Inflammatory macrophage treated with lipopolysaccharide for 4 hours (primary cell): ENCODE measurements at regions not wholly inside any gene's neighbourhood (a gene's known extent, or its start where the extent isn't known, plus 50 kb on each side); places are given as distances from the start of the nearest gene placed in this dataset.

Experiments used
- DNase-seq: peaks from one replicate; pipeline ENCODE4 v3.0.0-alpha.2; 2020

DNA sequence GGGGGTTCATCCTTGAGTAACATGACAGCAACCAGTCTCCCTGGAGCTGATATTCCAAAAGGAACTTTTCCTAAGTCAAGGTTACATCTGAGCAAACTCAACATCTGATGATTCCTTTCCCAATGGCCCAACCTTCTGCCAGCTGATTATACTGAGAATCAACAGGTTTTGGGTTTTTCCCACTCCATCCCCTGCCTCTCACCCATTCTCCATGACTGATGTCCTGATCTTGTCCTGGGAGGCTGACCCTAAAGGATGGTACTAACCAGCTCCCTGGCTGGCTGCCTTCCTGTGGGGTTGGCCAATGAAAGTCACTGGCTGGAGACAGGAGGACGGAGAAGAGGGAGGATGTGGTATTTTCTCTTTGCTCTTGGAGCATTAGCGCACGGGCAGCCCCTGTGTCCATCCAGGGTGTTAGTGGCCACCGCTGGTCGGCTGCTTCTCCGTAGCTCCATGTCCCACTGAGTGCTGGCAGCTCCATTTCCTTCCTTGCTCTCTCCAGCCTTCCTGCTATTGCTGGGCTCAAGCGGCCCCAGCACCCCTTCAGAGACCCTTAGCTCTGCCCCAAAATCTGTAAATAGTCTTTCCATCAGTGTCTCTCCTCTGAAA is 306.2 kb upstream of the PITRM1 start:
- DNase-seq, result no peak

DNA sequence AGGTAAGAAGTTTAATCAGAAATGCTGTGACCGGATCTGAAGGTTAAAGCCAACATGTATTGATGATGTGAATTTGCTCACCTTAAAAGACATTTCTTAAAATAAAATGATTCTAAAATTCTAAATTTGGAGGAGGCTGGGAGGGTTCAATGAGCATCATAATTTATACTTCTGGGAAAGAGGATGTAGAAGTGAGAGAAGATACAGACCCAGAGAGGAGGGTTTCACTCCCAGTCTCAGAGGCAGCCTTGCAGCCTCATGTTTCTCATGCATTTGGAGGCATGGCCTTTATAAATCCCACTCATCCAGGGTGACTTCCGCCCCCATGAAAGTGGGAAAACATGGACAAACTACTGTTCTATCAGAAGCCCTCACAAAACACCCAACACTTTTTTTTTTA is 305.6 kb upstream of the PITRM1 start:
- peak; percentile 36 for DNase-seq

DNA sequence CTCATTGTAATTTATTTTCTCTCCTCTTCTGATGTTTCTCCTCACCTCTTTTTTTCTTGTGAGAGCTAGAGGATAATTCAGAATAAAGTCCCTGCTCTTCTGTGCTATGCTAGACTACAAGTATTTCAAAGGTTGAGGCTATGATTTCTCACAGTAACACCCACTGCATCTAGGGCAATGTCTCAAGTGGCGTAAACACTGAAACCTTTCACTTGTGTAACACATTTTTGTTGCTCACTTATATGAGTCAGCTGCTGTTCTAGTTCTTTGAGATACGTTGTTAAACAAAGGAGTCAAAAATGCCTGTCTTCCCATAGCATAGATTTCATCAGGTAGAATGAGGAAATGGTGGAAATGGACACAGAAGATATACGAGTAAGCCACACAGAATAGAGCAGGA is 305.1 kb upstream of the PITRM1 start:
- peak; percentile 92 for DNase-seq

DNA sequence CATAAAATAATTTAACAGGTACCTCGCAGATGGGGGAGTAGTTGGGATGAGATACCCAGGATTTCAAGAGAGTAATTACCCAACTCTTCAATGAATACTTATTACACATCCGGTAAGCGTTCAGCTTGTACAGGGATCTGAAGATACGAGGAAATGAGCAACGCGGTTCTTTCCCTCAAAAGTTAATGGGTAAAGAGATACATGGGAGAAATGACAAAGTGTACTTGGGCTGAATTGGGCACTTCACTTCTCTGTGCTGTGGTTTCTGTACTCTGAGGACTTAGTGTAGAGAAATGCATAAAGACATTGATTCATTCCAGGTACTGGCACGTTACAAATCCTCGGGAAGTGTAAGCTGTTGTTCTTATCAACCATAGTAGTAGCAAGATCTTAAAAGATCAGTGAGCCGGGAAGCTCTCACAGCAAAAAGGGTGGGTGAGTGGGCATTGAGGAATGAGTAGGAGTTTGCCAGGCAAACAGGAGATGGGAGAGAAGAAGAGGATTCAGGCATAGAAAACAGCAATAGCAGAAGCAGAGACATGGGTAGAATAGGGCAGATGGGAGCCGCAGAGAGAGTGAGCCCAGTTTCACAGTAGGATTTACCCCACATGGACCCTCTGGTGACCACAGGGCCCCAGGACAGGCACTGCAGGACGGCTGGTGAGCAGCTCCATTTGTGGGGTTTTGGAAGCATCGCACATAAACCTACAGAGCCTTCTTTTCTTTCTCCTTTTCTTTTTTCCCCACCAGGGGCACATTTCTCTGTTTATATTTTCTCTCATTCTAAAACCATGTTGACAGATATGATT is 304.3 kb upstream of the PITRM1 start:
- DNase-seq, result no peak

DNA sequence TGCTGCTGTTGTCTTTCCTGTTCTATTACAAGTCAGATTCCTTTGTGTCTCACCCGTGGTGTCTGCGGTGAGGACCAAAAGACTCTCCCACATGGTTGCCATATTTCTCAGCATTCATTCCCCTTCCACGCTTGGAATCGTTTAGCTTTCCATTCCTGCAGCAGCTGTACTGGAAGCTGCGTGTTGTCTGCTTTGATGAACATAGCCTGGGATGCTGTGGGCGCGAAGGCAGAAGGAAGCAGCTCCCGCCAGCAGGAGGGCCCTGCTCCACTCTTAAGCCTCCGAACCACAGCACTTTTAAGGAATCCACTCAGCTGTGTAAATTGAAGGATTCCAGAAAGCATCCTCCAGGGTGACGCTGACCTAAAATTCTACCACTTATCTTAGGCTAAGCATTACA is 303.6 kb upstream of the PITRM1 start:
- no peak for DNase-seq

DNA sequence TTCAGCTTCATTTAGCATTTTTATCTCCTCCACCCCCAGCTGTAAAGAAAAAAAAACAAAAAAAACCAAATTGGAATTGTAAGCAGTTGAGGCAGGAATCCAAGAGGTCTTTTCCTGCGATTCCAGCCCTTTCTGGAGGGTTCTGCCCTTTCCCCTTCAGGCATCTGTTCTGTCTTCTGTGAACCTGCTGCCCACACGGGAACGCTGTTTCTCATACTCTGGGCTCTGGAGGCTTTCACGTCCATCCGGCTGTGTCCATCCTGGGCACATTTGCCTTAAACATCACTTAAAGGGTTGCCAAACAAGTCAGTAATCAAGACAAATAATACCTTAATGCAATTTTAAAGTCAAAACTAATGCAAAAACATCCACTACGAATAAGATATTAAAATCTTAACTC is 302.8 kb upstream of the PITRM1 start:
- no peak for DNase-seq

DNA sequence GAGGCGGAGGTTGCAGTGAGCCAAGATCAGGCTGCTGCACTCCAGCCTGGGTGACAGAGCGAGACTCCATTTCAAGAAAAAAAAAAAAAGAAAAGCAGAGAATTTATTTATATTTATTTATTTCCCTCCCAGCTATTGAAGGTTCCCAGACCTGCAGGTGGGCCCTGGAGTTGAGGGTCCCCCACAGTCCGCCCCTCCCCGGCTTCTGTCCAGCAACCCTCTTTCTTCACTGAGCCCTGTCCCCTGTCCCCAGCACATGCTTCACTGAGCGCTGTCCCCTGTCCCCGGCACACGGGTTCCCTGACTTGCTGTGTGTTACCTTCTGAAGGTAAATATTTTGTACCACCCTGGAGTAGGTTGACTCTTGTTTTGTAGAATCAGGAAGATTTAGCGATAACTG is 301.7 kb upstream of the PITRM1 start:
- no peak for DNase-seq

DNA sequence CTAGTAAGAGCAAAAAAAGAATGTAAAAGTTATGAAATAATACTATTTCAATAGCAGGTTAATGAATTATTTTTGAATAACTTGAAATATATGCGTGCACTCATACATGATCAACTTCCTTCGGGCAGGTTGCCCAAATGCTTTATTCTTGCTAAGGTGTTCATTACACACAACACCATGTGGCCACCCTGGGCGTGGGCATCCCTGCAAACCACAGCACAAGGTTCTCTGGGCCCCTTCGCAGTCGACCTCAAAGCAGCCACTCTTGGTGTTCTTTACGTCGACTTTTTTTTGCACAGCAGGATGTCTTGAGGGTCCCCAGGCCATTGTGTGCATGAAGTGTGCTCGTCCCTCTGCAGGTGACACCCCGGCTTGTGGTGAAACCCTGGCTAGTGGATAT is 300.7 kb upstream of the PITRM1 start:
- no peak for DNase-seq

DNA sequence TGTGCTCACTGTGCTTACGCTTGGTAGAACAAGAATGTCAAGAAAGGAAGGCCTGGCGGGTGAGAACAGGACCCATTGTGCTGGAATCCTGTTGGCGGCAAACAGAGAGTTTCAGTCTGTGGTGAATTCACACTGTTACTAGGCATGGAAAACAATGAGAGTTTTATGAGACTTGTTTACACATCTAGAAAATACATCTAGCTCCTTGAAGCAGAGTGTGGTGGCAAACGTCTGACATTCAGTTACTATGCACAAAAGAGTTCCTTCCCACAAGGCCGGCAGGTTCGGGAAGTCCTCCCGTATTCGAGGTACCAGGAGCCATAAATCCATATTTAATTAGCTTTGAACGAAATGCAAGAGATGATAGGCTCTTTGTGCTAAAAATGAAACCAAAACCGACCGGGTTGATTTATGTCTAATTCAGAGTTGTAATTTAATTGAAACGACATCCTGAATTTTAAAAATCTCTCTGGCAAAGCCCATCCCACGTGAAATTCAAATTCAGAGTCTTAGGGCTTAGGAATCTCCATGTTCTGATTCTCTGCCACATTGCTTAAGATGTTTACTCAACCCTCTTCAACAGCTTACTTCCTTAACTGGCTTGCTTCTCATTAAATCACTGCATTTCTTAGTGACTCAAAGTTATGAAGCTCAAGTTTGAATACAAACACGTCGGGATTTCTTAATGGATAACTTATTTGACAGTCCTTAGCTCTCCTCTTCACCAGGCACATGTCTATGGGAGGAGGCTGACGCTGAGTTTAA is 299.9 kb upstream of the PITRM1 start:
- peak; percentile 93 for DNase-seq

DNA sequence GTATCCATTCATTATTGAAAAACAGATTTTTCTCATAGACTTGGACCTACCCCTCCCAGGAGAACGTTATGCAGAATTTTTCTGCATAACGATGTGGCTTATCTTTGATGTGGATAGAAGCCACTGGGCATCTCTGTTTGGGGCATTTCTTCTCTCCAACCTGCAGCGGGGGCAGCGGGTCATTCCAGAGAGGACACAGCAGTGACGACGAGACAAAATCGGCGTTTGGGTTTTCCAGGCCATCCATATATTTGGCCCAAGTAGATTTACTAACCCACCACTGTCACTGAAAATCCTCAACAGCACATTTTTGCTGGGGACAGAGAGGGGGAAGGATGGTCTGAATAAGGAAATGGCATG is 299.3 kb upstream of the PITRM1 start:
- DNase-seq, result no peak

DNA sequence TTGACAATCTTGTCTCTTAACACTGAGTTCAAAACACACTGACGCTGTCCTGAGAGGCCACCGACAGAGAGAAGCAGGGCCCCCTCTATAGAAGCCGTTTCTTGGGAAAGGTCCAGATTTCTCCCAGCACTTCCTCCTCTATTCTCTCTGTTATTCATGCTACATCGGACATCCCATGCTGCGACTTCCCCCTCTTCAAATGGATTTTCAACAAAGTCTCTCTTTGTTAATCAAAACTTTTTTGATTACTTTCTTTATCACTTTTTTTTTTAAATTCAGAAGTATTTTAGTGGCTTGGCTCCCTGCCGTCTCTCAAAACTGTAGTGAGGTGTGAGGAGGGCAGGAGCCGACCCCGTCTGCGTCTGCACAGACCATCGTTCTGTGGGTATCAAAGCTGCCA is 298.9 kb upstream of the PITRM1 start:
- DNase-seq, result peak; percentile 40

DNA sequence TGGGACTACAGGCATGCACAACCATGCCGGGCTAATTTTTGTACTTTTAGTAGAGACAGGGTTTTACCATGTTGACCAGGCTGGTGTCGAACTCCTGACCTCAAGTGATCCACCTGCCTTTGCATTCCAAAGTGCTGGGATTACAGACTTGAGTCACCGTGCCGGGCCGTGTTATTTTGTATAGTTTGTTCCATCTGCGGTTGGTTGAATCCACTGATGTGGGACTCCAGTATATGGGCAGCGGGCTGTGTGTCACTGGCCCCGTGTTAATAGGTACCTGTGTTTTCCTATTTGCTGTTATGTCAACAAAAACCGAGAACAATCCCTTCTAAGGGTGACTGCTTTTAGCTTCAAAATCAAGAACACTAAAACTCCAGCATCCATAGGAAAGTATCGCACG is 297.6 kb upstream of the PITRM1 start:
- no peak for DNase-seq

DNA sequence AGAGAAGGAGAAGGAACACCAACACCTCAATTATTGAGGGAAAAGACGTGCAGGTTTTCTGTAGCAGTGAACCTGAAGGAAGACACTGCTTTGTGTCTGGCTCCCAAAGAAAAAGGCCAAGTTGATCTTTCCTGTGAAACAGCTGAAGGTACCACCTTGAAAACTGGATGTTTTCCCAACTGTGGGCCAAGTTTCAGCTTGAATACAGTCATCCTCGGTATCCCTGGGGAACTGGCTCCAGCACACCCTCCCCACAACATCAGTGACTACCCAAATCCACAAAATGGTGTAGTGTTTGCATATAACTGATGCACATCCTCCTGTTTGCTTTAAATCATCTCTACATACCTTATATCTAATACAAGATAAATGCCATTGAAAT is 297.0 kb upstream of the PITRM1 start:
- DNase-seq, result no peak

DNA sequence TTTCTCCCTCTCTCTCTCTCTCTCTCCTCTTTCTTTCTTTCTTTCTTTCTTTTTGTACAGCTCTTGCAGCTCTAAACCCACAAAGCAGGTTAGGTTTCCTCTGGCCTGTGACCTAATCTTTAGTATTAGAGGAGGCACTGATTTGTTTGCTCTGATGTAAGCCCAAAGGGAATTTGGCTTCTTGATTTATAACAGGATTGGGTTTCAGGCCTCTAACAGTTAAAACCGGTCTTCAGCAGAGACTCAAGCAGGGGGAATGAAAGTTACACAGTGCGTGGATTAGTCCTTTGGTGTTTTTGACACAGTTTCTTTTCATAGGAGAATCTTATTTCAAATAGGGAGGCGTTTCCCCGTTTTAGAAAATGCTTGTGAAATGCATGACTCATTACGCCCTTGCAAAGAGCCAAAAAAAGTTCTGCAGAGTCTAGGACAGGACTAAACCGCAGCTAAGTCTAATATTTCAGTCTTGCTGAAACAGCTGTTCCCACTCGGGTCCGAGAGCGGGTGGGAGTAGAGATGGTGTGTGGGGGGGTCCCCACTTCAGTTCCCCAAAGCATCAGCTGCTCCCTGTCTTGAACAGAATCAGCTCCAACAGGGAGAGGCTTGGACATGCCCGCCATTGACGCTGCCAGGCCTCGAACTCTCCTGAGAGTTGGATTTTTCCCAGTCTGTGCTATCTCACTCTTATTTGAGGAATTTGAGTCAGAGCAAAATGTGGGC is 296.5 kb upstream of the PITRM1 start:
- DNase-seq, result peak; percentile 94

DNA sequence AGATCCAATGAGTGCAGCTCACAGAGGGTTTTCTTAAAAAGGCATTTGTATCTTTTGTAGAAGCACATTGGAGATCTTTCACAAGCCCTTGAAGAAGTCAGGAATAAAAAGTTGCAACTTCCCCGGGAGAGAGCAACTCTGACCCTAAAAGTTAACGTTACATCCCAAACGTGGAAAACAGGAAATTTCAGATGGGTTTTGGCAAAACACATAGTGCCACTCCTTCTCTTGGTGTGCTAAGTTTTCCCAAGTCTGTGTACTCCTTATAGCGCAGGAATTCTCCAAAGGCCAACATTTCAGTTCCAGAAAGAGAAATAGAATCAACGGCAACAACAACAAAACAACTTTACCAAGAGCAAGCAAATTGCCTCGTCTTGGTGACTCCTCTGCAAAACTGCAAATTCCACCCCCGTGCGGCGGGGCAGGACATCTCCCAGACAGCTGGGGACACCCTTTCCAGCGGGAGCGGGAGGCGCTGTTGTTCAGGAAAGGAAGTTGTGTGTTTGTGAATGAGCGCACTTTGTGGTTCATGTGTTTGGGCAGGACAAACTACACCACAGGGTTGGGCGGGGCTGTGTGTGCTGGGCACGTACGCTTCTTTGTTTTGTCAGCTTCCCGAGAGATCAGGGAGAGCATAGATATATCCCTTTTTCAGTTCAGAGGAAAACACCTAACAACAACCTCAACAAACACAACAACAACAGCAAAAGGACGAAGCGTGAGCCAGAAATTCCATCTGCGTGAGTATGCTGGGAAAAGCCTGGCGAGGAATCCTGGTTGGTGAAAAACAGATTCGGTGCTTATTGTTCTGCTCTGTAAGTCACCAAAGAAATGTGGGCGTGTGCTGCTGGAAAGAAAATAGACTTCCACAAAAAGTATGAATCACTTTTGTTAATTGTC is 294.7 kb upstream of the PITRM1 start:
- DNase-seq, result peak; percentile 88

DNA sequence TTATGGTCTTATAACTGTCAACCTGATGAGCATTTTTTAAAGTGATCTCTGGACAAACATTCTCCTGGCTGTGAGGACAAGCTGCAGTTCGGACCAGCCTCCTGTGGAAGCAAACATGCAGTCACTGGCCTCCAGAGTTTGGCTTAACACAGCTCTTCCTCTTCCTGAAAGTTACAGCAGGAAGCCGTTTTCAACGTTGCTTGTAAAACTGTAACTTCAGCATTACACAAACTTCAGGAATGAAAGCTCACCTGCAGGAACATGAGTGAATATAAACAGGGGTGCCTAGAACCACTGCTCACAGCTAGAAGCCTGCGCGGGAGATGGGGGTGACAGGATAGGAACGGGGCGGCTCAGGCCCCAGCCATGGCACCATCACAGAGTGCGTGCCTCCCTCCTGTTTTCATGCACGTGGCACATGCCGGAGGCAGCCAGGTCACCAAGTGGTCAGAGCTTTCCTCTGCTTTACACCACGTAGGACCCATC is 292.9 kb upstream of the PITRM1 start:
- DNase-seq, result peak; percentile 45

DNA sequence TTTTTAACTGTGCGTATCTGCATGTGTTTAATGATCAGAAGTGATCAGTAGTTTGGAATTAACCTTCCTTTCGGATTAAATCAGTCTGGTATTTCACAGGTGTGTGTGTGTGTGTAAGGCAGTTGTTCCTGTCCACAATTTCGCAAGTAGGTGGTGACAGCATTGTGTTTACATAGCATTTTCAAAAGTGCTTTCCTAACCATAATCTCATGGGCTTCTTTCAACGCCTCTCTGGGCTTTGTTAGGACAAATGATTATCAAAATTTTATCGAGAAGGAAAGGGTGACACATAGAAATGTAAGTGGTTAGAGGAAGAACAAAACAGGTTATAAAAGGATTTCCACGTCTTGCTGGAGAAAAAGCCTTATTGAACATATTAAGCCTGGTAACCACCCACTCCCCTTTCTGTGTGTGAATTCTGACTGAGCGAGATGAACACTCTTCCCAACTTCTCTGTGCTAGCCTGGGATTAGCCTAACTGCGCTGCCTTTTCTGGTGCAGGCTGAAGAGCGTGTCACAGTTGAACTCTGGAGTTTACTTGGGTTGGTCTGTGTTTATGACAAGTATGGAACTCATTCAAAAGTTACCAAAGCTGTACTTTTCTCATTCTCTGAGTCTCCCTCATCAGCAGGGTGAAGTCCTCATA is 292.3 kb upstream of the PITRM1 start:
- DNase-seq, result no peak

DNA sequence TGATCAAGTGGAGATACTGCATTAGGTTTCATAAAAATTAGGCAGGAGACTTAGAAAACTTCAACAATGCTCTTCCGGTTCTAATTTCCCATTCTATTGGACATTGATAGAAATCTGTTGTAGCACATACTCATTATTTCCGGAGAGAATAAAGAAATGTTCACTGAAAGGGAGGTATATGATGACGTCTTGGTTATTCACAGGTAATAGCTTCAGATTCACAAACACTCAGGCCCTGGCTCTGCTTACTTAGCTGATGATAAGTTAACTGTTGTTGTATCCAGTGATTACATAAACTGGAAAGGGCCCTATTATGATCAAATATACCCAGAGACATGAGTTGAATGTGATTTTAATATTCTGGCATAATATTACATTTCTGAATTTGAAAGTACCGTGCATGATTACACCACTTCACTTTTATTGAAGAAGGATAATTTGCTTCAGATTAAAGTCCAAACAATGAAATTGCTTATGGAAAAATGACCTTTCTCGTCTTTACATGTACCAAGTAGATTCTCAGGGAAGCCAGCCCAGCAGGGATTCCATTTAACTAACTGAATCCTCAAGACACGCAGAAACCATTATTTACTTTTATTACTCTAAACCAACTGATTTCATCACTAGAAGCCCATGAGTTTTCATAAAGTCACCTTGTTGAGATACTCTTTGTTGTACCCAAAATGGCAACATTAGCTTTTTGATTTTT is 288.0 kb upstream of the PITRM1 start:
- no peak for DNase-seq

DNA sequence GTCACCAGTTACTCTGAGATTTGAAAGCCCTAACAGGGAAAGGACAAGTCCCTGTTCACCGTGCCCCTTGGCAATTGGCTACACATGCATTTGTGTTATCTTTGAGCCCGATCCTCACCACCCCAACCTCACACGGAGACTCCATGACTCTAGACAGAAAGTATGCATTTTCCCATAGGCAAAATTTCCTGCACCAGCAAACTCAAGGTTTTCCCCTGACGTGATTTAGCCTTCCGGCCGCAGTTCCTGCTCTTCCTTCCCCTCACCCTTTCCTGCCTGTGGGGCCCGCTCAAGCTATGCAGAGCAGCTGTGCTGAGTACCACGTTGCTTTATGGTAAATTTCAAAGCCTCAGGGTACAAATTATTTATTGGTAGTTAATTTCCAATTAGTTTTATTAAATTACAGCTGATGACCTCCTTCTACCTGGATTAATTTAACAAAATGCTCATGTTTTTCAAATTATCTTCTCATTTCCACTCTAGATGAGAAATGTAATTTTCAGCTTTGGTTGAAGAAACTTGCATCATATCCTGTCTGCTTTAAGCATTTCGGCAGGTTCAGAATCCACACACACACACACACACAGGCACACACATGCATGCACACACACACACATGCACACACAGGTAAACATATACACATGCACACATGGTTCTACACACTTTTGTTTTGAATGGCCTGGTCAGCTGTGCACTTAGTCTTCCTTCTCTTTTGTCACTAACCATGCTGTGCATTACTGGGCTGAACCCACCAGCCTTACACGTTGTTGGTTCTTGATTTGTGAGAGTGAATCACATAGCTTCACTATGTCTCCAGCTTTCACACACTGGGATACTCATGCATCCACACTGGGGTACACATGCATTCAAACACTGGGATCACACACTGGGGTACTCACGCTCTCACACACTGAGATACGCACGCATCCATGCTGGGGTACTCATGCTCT is 283.1 kb upstream of the PITRM1 start:
- no peak for DNase-seq
